ENCODE measurements at regions not wholly inside any gene's neighbourhood (a gene's known extent, or its start where the extent isn't known, plus 50 kb on each side); places are given as distances from the start of the nearest gene placed in this dataset.

DNA sequence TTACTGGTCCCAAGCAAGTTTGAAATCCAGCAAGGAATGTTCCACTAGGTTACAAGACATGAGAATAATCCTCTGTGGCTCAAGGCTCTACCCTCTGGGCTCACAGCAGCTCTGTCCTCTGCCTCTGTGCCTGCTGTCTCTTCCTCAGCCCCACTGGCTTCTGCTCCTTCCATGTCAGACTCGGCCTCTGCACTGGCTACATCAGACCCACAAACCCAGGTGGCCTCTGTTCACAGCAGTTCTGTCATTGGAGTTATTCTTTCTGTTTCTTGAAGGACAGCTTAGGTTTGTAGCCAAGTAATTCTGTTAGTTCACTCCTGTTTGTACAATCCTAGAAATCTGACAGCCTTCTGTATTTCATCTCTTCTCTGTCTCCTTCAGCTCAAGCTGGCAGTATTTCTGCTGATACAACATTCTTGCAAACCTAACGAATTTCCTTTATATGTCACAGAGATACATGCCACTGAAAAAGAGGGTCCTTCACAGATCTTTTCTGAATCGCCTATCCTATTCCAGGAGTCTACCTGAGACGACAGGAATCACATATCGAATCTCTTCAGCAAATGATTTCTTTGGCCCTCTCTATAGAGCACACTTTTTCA lies 227.8 kb upstream of the PLSCR5 start (continued):
- TF ChIP-seq, protein P1, sequence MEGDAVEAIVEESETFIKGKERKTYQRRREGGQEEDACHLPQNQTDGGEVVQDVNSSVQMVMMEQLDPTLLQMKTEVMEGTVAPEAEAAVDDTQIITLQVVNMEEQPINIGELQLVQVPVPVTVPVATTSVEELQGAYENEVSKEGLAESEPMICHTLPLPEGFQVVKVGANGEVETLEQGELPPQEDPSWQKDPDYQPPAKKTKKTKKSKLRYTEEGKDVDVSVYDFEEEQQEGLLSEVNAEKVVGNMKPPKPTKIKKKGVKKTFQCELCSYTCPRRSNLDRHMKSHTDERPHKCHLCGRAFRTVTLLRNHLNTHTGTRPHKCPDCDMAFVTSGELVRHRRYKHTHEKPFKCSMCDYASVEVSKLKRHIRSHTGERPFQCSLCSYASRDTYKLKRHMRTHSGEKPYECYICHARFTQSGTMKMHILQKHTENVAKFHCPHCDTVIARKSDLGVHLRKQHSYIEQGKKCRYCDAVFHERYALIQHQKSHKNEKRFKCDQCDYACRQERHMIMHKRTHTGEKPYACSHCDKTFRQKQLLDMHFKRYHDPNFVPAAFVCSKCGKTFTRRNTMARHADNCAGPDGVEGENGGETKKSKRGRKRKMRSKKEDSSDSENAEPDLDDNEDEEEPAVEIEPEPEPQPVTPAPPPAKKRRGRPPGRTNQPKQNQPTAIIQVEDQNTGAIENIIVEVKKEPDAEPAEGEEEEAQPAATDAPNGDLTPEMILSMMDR (conservative IDR thresholded peaks at IDR 0.05; ENCODE audit: low read depth in 2 of 2), result no peak
- TF ChIP-seq, protein P2, sequence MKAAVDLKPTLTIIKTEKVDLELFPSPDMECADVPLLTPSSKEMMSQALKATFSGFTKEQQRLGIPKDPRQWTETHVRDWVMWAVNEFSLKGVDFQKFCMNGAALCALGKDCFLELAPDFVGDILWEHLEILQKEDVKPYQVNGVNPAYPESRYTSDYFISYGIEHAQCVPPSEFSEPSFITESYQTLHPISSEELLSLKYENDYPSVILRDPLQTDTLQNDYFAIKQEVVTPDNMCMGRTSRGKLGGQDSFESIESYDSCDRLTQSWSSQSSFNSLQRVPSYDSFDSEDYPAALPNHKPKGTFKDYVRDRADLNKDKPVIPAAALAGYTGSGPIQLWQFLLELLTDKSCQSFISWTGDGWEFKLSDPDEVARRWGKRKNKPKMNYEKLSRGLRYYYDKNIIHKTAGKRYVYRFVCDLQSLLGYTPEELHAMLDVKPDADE (IDR thresholded peaks at IDR 0.05), result no peak
- TF ChIP-seq ZNF114 (CRISPR knock-in tag; IDR thresholded peaks at IDR 0.05) (no peak), CREB1 (CRISPR knock-in tag; IDR thresholded peaks at IDR 0.05; ENCODE audit: low read depth) (no peak), ZNF331 (CRISPR knock-in tag; IDR thresholded peaks at IDR 0.05; ENCODE audit: low read depth) (no peak), EZH2 (IDR thresholded peaks at IDR 0.05; ENCODE audit: low read depth, unreplicated experiment) (no peak), NANOG (IDR thresholded peaks at IDR 0.05; ENCODE audit: borderline replicate concordance) (no peak)

DNA sequence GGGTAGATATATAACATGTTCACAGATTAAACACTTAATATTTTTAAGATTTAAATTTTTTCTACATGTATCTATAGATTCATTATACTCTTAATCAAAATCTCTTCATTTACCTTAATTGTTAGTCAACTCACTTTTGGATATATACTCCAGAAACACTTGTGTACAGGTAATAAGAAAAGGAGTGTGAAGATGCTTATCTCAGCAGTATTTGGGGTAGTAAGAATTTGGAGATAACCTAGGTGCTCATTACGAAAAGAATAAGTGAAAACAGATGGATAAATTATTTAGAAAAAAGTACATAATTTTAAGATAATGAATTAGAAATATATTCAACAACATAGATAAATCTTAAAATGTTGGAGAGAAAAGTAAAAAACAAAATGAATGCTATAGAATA lies 226.5 kb upstream of the PLSCR5 start:
- no peak overlapping the region for H3K4me3 Mint-ChIP-seq
- H3K36me3 ChIP-seq (ENCODE audit: insufficient read depth), result no peaks in the 10 kb centered on the region
- H3F3A ChIP-seq (replicated peaks; ENCODE audit: low read depth), result no peaks in the 10 kb centered on the region
- no peaks in the 10 kb centered on the region for H3K4me1 ChIP-seq (ENCODE audit: insufficient read depth)
- no peaks in the 10 kb centered on the region for H3K9me3 Mint-ChIP-seq
- DNase-seq (ENCODE audit: low spot score) (no peak), ATAC-seq (no peak)
- no peaks in the 10 kb centered on the region for H3K27me3 ChIP-seq (ENCODE audit: insufficient read depth)
- no peak overlapping the region for H3K27ac ChIP-seq (ENCODE audit: low read depth)
- no peaks in the 10 kb centered on the region; the same call in 2 of the 3 replicates for H3K4me1 Mint-ChIP-seq
- no peak overlapping the region for H2AFZ ChIP-seq
- H3K36me3 Mint-ChIP-seq (ENCODE audit: low read depth), result no peaks in the 10 kb centered on the region
- H4K20me1 ChIP-seq (replicated peaks; ENCODE audit: insufficient read depth), result no peaks in the 10 kb centered on the region
- no peaks in the 10 kb centered on the region for H3K27me3 Mint-ChIP-seq (ENCODE audit: insufficient read depth, low read depth, poor library complexity)
- no peak overlapping the region for H3K4me3 ChIP-seq
- no peak overlapping the region for H3K4me2 ChIP-seq
- no peaks in the 10 kb centered on the region for H3K79me2 ChIP-seq (replicated peaks; ENCODE audit: insufficient read depth)
- no peaks in the 10 kb centered on the region for H3K9me2 ChIP-seq (ENCODE audit: insufficient read depth)
- H3K27ac Mint-ChIP-seq, result no peak overlapping the region
- TF ChIP-seq NANOG (IDR thresholded peaks at IDR 0.05; ENCODE audit: borderline replicate concordance) (no peak), EZH2phosphoT487 (IDR thresholded peaks at IDR 0.05; ENCODE audit: unreplicated experiment) (no peak), CREB1 (CRISPR knock-in tag; IDR thresholded peaks at IDR 0.05; ENCODE audit: low read depth) (no peak), ZNF331 (CRISPR knock-in tag; IDR thresholded peaks at IDR 0.05; ENCODE audit: low read depth) (no peak), REST (IDR thresholded peaks at IDR 0.05; ENCODE audit: unreplicated experiment) (no peak), EZH2 (IDR thresholded peaks at IDR 0.05; ENCODE audit: low read depth, unreplicated experiment) (no peak), STAT1 (IDR thresholded peaks at IDR 0.05; ENCODE audit: unreplicated experiment) (no peak), JUNB (IDR thresholded peaks at IDR 0.05; ENCODE audit: unreplicated experiment) (no peak)
- TF ChIP-seq, protein P2 (IDR thresholded peaks at IDR 0.05), result no peak
